Caco-2 (cell line): ENCODE measurements at regions not wholly inside any gene's neighbourhood (a gene's known extent, or its start where the extent isn't known, plus 50 kb on each side); places are given as distances from the start of the nearest gene placed in this dataset.

Experiments
- BruUV-seq: library from RNA; stranded (reverse); fragments of 400-500 nt; replicated peaks from 2 replicates; lab custom pipeline; 2021; lab: Mats Ljungman, UMichigan
- CTCF ChIA-PET: fragments of 300-600 bp; sonication (Branson Sonifier 250); formaldehyde crosslinking; loops from one replicate; lab custom pipeline; 2022; ENCODE audit warnings: antibody characterized with exemption; lab: Charles Lee
- POLR2A ChIA-PET: fragments of 300-600 bp; sonication (Branson Sonifier 250); formaldehyde crosslinking; loops from one replicate; lab custom pipeline; 2022; ENCODE audit warnings: antibody characterized with exemption; lab: Charles Lee
- DNase-seq, 2 experiments: peaks; one replicate each; pipeline versions ENCODE4 v3.0.0 to v3.0.0-alpha.2; 2020 to 2022
- H3K27me3 ChIP-seq: replicated peaks from 2 replicates; pipeline ENCODE4 v1.6.0; 2011; ENCODE audit warnings: low read length; ENCODE audit not compliant: control insufficient read depth, insufficient read depth
- H3K36me3 ChIP-seq: 2 replicates; pipeline ENCODE4 v1.5.1; 2011; ENCODE audit warnings: low read length; ENCODE audit not compliant: control insufficient read depth, insufficient read depth
- H3K4me1 ChIP-seq: fragments of 250-450 bp; sonication (Bioruptor Pico); 2 replicates; pipeline ENCODE4 v1.5.1; 2020; ENCODE audit warnings: mild to moderate bottlenecking
- H3K4me3 ChIP-seq: 2 replicates; pipeline ENCODE4 v1.5.1; 2011; ENCODE audit warnings: low read depth, mild to moderate bottlenecking, control low read depth, low read length
- H3K9me3 ChIP-seq: fragments of 250-450 bp; sonication (Bioruptor Pico); 2 replicates; pipeline ENCODE4 v1.5.1; 2020; ENCODE audit warnings: mild to moderate bottlenecking, moderate library complexity
- H3K27ac Mint-ChIP-seq: one replicate; pipeline ENCODE4 v1.8.0; 2022; ENCODE audit warnings: mixed read lengths; ENCODE audit not compliant: unreplicated experiment
- H3K27me3 Mint-ChIP-seq: one replicate; pipeline ENCODE4 v1.8.0; 2022; ENCODE audit warnings: mixed read lengths; ENCODE audit not compliant: insufficient read depth, unreplicated experiment
- H3K36me3 Mint-ChIP-seq: one replicate; pipeline ENCODE4 v1.8.0; 2022; ENCODE audit warnings: mild to moderate bottlenecking, mixed read lengths; ENCODE audit not compliant: insufficient read depth, unreplicated experiment
- H3K4me1 Mint-ChIP-seq: one replicate; pipeline ENCODE4 v1.8.0; 2022; ENCODE audit warnings: low read depth, mixed read lengths; ENCODE audit not compliant: unreplicated experiment
- H3K4me3 Mint-ChIP-seq: one replicate; pipeline ENCODE4 v1.8.0; 2022; ENCODE audit warnings: mild to moderate bottlenecking, moderate library complexity, mixed read lengths; ENCODE audit not compliant: unreplicated experiment
- H3K9me3 Mint-ChIP-seq: one replicate; pipeline ENCODE4 v1.8.0; 2022; ENCODE audit warnings: mixed read lengths; ENCODE audit not compliant: unreplicated experiment
- CTCF ChIP-seq, 2 experiments: fragments of 200-600 bp in 1 of 2; IDR thresholded peaks; 1 replicate in 1 of 2; 2 replicates in 1 of 2; pipeline versions ENCODE4 v1.5.1 to v1.8.0; 2011 to 2022; ENCODE audit warnings: antibody characterized with exemption in 1 of 2, control low read depth in 1 of 2, inconsistent platforms in 1 of 2, low read depth in 1 of 2, low read length in 1 of 2, mild to moderate bottlenecking in 1 of 2, moderate library complexity in 1 of 2; ENCODE audit not compliant: insufficient read depth in 1 of 2, severe bottlenecking in 1 of 2, unreplicated experiment in 1 of 2
- intact Hi-C: fragments of 100-400 bp; cut with micrococcal nuclease; formaldehyde crosslinking; loops from one replicate; pipeline ENCODE4 v1.10.0; 2022; ENCODE audit not compliant: unreplicated experiment

- Histone ChIP-seq H3K9me3 (no peaks in the 10 kb centered on the region), H3K4me3 (no peak overlapping the region), H3K4me1 (no peaks in the 10 kb centered on the region), H3K36me3 (no peaks in the 10 kb centered on the region), H3K27me3 (no peaks in the 10 kb centered on the region)
- Mint-ChIP-seq H3K27me3 (peaks cover 24% of the 10 kb centered on the region), H3K9me3 (no peaks in the 10 kb centered on the region), H3K27ac (no peak overlapping the region), H3K4me3 (no peak overlapping the region), H3K36me3 (no peaks in the 10 kb centered on the region), H3K4me1 (no peaks in the 10 kb centered on the region)
- intact Hi-C loops, result no loop called here
- POLR2A ChIA-PET, result no interaction called here
- BruUV-seq, result no TSS peak
- TF ChIP-seq CTCF (IDR thresholded peaks at IDR 0.05; ENCODE audit: insufficient read depth in 1 of 2, low read depth in 1 of 2, low read length in 1 of 2, severe bottlenecking in 1 of 2, unreplicated experiment in 1 of 2), result no peak
- DNase-seq, result no peak
- CTCF ChIA-PET, result no interaction called here
Observed at GRCh38 chr10:2387261-2387660, 649.9 kb upstream of the ADARB2 start.

GRCh38 chr10:2380218-2380617 lies 642.9 kb upstream of the ADARB2 start:
- intact Hi-C loops, result no loop called here
- Mint-ChIP-seq H3K4me1 (no peaks in the 10 kb centered on the region), H3K27me3 (peaks cover 24% of the 10 kb centered on the region), H3K4me3 (no peak overlapping the region), H3K27ac (no peak overlapping the region), H3K9me3 (no peaks in the 10 kb centered on the region), H3K36me3 (no peaks in the 10 kb centered on the region)
- H3K9me3 ChIP-seq, result no peaks in the 10 kb centered on the region
- no peaks in the 10 kb centered on the region for H3K4me1 ChIP-seq
- TF ChIP-seq CTCF (IDR thresholded peaks at IDR 0.05; ENCODE audit: insufficient read depth in 1 of 2, low read depth in 1 of 2, low read length in 1 of 2, severe bottlenecking in 1 of 2, unreplicated experiment in 1 of 2), result no peak
- CTCF ChIA-PET, result no interaction called here
- POLR2A ChIA-PET, result no interaction called here
- no peak overlapping the region for H3K4me3 ChIP-seq
- BruUV-seq, result no TSS peak
- DNase-seq, result no peak
- H3K27me3 ChIP-seq, result no peaks in the 10 kb centered on the region
- H3K36me3 ChIP-seq, result no peaks in the 10 kb centered on the region

- H3K36me3 Mint-ChIP-seq, result no peaks in the 10 kb centered on the region
- Histone ChIP-seq H3K27me3 (no peaks in the 10 kb centered on the region), H3K9me3 (peaks cover 7% of the 10 kb centered on the region; the same call in 1 of the 2 replicates), H3K4me1 (no peaks in the 10 kb centered on the region), H3K4me3 (no peak overlapping the region), H3K36me3 (no peaks in the 10 kb centered on the region)
- H3K9me3 Mint-ChIP-seq, result no peaks in the 10 kb centered on the region
- intact Hi-C loops, result no loop called here
- no peak overlapping the region for H3K4me3 Mint-ChIP-seq
- H3K27ac Mint-ChIP-seq, result no peak overlapping the region
- BruUV-seq, result no TSS peak
- ChIA-PET CTCF (no interaction called here), POLR2A (no interaction called here)
- no peaks in the 10 kb centered on the region for H3K4me1 Mint-ChIP-seq
- no peak for TF ChIP-seq CTCF (IDR thresholded peaks at IDR 0.05; ENCODE audit: insufficient read depth in 1 of 2, low read depth in 1 of 2, low read length in 1 of 2, severe bottlenecking in 1 of 2, unreplicated experiment in 1 of 2)
- peaks cover 22% of the 10 kb centered on the region for H3K27me3 Mint-ChIP-seq
- DNase-seq, result no peak
Observed at GRCh38 chr10:2367083-2367482, 629.8 kb upstream of the ADARB2 start.
